Lung (tissue), 11 donors: ENCODE measurements at regions not wholly inside any gene's neighbourhood (a gene's known extent, or its start where the extent isn't known, plus 50 kb on each side); places are given as distances from the start of the nearest gene placed in this dataset.

Experiments used
- ATAC-seq: fragments of 200-7000 bp; cut with Tn5 transposase; one replicate; pipeline ENCODE4 v1.9.1; 2020; ENCODE audit warnings: moderate number of reproducible peaks; ENCODE audit not compliant: insufficient read depth, low FRiP score
- DNase-seq, 3 donors: peaks; one replicate each; pipeline ENCODE4 v3.0.0-alpha.2; 2013 to 2017
- H3K27ac ChIP-seq, 2 donors: one replicate each; pipeline ENCODE4 v1.5.1; 2013; ENCODE audit warnings: mild to moderate bottlenecking in 2 of 2, moderate library complexity in 2 of 2, control low read depth in 1 of 2, inconsistent platforms in 1 of 2, low read depth in 1 of 2, low read length in 1 of 2
- H3K27me3 ChIP-seq, 3 donors: one replicate each; pipeline ENCODE4 v1.5.1; 2013; ENCODE audit warnings: low read length in 2 of 3; ENCODE audit not compliant: control insufficient read depth in 3 of 3, insufficient read depth in 3 of 3
- H3K36me3 ChIP-seq, 4 donors: one replicate each; pipeline ENCODE4 v1.5.1; 2013; ENCODE audit warnings: low read length in 4 of 4, mild to moderate bottlenecking in 1 of 4, moderate library complexity in 1 of 4; ENCODE audit not compliant: control insufficient read depth in 4 of 4, insufficient read depth in 4 of 4
- H3K4me1 ChIP-seq, 5 donors: one replicate each; pipeline ENCODE4 v1.5.1; 2013; ENCODE audit warnings: low read length in 5 of 5, mild to moderate bottlenecking in 2 of 5, moderate library complexity in 1 of 5; ENCODE audit not compliant: control insufficient read depth in 5 of 5, insufficient read depth in 5 of 5
- H3K4me3 ChIP-seq: one replicate; pipeline ENCODE4 v1.5.1; 2013; ENCODE audit warnings: mild to moderate bottlenecking, control low read depth, moderate library complexity
- H3K9ac ChIP-seq, 2 donors: one replicate each; pipeline ENCODE4 v1.5.1; 2013; ENCODE audit warnings: low read length in 2 of 2, control low read depth in 1 of 2; ENCODE audit not compliant: insufficient read depth in 1 of 2
- H3K9me3 ChIP-seq, 4 donors: one replicate each; pipeline ENCODE4 v1.5.1; 2013; ENCODE audit warnings: low read length in 3 of 4, mild to moderate bottlenecking in 1 of 4, moderate library complexity in 1 of 4; ENCODE audit not compliant: control insufficient read depth in 4 of 4, insufficient read depth in 3 of 4
- CTCF ChIP-seq: IDR thresholded peaks from 2 replicates; pipeline ENCODE4 v1.5.1; 2012; ENCODE audit warnings: mild to moderate bottlenecking; ENCODE audit errors: control extremely low read depth, extremely low read depth
- WGBS, 2 donors: extraction: QIAGEN DNeasy Blood & Tissue Kit; methylation state at CpG; one replicate each; pipeline ENCODE4 v1.1.7; 2013; 5-methylcytosine and 5-hydroxymethylcytosine counted together
- donor health status: control.
- donor health status: control.
- donor health status: Bipolar disorder and iron deficiency.
- donor health status: healthy.
- donor health status: DM: yes; HTN: yes; CAD: no.

DNA sequence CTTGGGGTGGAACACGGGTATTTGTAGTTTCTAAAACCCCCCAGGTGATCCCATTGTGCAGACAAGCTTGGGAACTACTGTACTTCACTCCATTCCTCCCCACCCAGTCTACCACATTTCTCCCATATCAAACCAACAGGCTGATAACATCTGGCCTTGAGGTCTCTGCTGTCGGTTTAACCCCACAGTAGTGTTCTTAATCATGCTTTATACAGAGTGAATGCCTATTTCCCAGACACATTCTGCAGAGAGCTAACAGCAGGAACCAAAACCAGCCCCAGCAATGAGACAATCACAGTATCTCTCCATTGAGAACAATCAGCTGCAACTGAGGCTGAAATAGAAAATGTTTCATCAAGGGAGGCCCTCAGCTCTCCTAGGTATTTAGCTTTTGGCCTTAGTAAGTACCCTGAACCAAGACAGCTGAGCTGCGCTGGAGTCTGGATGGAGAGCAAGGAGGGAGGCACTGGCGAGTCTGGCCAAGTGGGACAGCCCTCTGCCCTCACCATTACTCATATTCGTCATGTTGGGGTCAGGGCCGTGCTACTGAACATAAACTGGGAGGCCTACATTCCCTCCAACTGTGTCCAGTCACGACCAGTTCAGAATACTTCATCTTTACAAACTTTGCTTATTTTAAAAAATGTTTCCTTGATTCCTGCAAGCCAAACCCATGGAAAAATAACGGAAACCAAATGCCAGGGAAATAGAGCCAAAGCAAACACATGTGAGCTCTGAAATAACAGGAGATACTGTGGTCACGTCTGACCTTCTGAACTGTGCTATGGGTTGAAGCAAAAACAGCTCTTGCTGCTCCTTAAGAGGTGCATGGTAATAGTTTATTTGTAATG lies 81.0 kb downstream of the CCDC34 start:
- H3K4me3 ChIP-seq, result no peak overlapping the region
- H3K9ac ChIP-seq, result no peak overlapping the region
- H3K4me1 ChIP-seq, result peaks cover 0 to 7% (median 0%) of the 10 kb centered on the region in 5 donors
- WGBS, 2 donors, result 60 to 73% methylated on average over 9 of the region's 9 CpGs
- H3K9me3 ChIP-seq, result no peaks in the 10 kb centered on the region
- no peak for TF ChIP-seq CTCF
- ATAC-seq (no peak), DNase-seq (peak in 2 of 3 donors; percentile 30 to 42)
- H3K36me3 ChIP-seq, result no peaks in the 10 kb centered on the region
- H3K27me3 ChIP-seq, result peaks cover 0 to 3% (median 0%) of the 10 kb centered on the region in 3 donors
- H3K27ac ChIP-seq, result no peak overlapping the region

DNA sequence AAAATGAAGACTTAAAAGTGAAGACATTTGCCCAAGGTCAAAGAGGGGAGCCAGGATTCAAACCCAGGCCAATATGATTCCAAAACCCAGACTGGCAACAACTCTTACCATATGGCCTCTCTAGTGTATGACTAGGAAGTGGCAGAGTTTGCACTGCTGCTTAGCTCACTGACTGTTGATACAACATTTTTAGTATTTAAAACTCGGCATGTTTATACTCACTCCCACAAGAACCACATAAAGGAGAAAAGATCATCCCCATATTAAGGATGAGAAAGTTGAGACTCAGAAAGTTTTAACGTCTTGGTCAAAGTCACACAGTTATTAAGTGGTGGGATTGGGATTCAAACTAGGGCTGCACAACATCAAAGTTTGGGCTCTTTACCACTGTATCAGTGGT lies 81.7 kb downstream of the CCDC34 start:
- DNase-seq (no peak), ATAC-seq (no peak)
- TF ChIP-seq CTCF, result no peak
- H3K4me1 ChIP-seq, result peaks cover 0 to 7% (median 0%) of the 10 kb centered on the region in 5 donors
- H3K27ac ChIP-seq, result no peak overlapping the region
- H3K9ac ChIP-seq, result no peak overlapping the region
- H3K36me3 ChIP-seq, result no peaks in the 10 kb centered on the region
- H3K9me3 ChIP-seq, result no peaks in the 10 kb centered on the region
- H3K4me3 ChIP-seq, result no peak overlapping the region
- 86% methylated on average over 2 of the region's 2 CpGs for whole genome bisulfite sequencing, 2 donors
- H3K27me3 ChIP-seq, result peaks cover 0 to 3% (median 0%) of the 10 kb centered on the region in 3 donors

DNA sequence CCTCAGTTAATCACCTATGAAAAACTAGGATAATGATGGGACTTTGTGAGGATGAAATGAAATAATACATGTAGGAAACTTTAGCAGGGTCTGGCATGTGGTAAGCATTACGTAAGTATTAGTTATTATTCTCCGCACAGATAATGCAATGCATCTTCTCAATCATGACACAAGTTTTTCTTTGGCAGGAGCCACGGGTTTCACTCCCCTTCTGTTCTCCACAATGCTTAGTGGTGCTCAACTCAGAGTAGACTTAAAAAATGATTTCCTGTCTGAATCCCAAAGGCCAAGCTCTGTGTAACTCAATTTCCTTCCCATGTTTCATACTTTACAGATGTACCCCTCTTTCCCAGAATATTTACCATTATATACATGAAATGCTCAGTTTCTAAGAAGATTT lies 82.9 kb downstream of the CCDC34 start:
- H3K36me3 ChIP-seq, result no peaks in the 10 kb centered on the region
- no peak for TF ChIP-seq CTCF
- WGBS, 2 donors, result 60 to 72% methylated on average over 3 of the region's 3 CpGs
- no peak overlapping the region for H3K9ac ChIP-seq
- peaks cover 0 to 7% (median 0%) of the 10 kb centered on the region in 3 donors for H3K27me3 ChIP-seq
- peaks cover 0 to 7% (median 0%) of the 10 kb centered on the region in 5 donors for H3K4me1 ChIP-seq
- H3K4me3 ChIP-seq, result no peak overlapping the region
- DNase-seq, result peak in 1 of 3 donors; percentile 12
- no peaks in the 10 kb centered on the region for H3K9me3 ChIP-seq
- H3K27ac ChIP-seq, result no peak overlapping the region
- ATAC-seq, result no peak
